ENCODE measurements at regions not wholly inside any gene's neighbourhood (a gene's known extent, or its start where the extent isn't known, plus 50 kb on each side); places are given as distances from the start of the nearest gene placed in this dataset.

DNA sequence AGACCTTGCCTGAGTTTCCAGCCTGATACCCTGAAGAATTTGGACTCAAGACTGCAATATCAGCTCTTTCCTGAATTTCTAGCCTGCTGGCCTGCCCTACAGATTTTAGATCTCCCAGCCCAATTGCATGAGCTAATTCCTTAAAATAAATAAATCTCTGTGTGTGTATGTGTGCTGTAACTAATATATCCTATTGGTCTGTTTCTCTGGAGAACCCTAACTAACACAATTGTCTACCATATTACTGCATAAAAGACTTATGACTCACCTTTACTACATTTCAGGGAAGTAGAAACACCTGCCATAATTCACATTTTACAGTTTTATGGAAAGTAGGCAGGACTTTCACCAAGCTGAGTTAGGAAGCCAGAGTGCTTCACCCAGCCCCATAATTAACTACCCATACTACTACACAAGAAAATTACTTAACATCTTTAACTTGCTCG lies 90.7 kb upstream of the BEND6 start:
- DNase-seq (ENCODE audit: low spot score): no peak

DNA sequence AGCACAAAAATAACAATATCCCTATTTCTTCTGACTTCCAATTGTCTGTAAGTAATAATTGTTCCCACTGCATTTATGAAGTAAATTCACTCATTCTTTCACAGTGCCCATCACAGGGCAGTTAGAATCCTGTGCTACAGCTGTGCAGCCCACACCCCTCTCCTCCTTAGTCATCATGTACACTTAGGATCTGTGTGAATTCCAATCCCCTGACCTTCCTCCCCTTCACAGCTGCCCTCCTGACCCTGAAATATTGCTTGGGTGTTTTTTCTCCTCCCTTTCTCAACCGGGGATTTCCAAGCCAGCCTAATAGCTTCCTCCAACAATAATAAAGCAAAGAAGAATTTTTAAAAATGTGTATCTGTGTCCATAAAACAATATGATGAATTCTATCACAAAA lies 91.5 kb upstream of the BEND6 start:
- DNase-seq (ENCODE audit: low spot score): no peak

DNA sequence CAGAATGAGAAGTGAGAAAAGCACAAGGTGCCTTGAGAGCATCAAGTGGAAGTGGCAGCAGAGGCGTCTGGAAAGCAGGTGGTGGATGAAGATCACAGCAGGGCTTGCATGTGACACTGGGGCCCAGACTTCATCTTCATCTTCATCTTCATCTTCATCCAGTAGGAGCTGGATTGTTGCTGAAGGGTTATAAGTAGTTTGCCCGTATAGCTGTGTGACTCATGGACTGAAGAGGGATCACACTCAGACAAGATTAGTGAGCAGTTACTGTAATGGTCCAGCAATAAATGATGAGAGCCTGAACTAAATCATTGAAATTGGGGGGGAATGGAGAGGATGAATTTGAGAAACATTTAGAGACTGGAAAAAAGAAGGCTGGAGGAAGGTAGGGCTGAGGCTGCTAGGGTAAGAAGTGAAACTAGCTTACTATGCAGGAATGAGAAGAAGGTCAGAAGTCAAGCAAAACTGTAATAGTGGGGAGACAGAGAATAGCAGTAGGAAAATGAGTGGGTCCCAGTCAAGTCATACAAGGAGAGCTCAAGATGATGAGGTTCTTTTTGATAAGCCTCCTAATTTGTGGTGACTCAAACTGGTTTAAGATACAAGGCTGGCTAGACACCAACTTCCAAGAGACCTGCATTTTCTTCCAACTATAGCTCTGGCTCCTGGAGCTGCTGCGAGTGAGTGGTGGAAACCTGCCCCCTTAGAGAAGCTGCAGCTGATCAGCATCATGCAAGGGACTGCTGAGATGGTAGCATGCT lies 92.3 kb upstream of the BEND6 start:
- no peak for DNase-seq (ENCODE audit: low spot score)

DNA sequence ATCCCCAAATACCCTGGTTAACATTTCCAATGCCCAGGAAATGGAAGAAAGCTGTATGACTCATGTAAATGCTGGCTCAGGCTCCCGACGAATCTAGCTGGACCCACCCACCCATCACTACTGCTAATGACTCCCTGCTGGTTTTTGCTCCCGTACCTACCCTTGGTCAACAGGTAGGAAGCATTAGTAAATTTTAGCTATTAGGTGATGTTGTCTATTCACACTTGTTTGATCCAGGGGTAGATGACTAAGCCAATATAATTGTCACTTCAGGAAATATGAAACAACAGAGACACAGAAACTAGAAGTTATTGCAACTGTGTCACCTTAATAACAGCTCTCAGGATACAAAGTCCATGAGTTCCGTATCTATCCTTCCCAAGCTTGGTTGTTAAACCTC lies 94.4 kb upstream of the BEND6 start:
- no peak for DNase-seq (ENCODE audit: low spot score)

DNA sequence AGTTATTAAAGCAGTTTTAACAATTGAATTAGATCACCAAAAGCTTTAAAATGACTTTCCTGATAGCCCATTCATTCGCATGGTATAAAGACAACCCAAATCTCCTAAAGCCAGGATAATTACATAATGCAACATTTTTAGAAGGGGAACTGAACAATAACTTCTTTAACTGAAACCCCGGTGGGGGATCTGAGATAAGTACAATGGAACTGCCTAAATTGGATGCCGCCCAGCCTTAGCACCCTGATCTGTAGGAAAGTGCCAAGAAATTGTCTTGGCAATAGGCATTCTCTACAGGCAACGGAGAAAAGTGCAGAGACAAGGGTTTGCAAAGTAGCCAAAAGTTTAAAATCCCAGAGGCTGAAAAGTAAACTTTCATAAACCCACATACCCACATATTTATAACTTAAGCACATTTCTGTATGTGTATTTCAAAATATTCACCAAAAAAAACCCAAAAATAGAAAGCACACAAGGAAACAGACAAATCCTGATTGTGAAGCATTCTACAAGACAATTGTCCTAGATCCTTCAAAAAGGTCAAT lies 98.8 kb upstream of the BEND6 start:
- no peak for DNase-seq (ENCODE audit: low spot score)

DNA sequence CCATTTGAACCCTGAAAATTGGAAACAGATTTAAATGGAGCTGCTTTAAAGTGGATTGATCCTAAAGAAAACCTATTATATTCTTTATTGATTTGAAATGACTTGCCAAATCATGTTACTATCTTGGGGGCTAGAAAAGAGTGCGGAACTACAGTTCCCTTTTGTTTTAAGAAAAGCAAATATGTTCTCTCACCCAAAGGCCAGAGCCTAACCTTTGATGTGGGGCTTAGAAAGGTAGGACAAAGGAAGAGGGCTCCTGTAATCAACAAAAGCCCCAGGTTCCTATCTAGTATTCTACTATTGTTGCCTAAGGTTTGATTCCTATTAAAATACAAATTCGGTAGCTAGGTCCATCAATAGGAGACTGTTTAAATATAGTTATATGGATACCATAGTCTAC lies 100.8 kb upstream of the BEND6 start:
- DNase-seq (ENCODE audit: low spot score): no peak

DNA sequence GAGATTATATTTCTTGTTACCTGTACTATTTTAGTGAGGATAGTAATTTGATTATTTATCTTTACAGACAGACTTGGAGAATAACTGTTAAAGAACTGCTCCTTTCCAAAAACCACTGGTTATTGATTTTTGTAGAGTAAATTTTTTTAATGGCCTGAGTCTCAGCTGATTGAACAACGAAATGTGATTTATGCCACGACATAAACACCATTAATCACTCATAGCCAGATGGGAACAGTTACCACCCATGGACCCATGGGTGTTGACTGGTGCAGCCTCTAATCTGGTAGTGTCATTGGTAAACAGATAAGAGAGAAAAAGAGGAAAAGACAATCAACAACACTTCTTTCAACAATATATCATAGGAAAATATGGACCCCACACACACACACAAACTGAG lies 101.4 kb upstream of the BEND6 start:
- no peak for DNase-seq (ENCODE audit: low spot score)

DNA sequence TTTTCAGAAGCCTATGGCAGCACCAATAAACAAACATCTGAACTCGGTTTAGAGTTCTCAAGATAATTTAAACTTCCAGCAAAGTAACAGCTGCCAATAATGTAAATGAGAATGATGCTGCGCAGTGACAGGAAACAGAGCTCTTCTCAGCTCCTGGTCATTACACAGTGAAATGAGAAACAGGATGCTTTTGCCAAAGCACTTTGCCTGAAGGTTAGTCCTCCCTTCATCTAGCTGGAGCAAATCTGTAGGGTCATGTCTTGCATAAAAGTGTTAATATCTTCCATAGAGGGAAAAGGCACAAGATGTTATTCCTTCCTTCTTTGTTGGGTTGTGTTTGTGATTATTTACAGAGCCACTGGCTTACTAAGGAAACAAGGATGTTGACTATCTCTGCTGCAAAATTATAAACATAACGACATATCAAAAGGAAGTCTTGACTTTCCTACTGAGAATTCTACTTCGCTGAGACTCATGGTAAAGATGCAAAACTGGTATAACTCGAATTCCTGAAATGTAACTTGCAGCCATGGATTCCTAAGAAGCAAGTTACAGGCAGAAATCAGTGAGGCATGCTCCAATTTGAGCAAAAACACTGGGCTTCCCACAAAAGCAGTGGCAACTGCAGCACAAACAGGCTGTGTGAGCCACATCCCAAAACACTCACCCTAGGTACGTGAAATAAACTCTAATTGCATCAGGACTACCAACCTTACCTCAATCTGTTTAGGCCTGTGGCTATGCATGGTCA lies 102.5 kb upstream of the BEND6 start:
- no peak for DNase-seq (ENCODE audit: low spot score)

DNA sequence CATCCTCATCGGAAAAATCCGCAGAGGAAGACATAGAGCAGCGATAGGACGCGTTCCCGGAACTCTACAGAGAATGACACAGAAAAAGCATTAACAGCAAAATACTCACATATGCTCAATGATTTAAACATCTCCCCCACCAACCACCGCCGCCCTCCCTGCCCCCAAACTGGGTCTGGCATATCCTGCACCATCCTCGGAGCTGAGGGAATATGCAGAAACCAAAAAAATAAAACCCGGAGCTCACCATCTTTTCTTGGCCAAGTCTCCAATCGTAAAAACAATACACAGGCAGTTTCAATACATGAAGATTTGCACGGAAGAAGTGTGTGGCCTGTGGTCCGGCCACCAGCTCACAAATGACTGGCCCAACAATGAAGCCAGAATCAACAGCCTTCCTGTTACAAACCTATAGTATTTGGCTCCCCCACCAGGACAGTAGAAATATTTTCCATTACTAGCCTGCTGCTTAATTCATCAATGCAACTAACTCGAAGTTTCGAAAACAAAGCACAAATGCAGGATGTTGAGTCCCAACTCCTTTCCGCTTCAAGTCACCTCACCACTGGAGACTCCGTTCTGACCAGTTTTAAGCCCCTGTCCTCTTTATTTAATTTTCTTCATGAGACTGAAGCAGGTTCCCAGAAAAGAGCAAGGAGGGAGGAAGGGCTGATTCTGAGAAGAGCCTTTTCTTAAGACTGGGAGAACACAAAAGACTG lies 103.2 kb upstream of the BEND6 start:
- DNase-seq (ENCODE audit: low spot score): peak; percentile 52

DNA sequence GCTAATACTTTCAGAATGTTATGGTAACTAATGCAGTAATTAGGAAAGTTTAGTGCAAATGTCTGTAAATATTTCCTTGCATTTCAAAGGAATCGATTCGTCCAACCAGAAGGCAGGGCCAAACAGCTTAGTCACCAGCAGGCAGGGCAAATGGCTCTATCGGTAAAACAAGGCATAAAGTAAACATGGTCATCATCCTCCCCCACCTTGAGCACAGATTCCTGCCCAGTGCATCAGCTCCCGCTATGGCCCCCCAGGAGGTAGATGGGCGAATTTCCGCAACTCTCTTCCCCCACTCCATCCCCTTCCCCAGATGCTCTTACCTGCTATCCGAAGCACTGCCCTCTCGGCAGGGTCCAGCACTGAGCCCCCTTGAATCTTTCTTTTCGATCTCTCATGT lies 103.8 kb upstream of the BEND6 start:
- DNase-seq (ENCODE audit: low spot score): no peak

DNA sequence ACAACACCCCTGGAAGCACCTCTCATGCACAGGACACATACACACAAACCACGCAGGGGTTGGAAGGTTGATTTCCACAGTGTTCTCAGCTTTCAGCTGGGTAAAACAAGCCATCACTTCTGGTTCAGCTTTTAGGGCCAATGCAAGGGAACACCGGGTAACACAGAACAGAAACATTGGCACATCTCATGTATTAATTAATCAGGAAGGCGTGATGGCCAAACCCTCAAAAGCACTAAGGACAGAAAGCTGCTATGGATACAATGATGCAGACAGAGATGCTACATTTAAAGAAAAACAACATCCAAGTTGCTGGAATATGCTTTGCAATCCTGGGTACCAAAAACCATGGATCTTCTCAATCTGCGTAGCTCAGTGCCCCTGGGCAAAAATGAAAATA lies 104.3 kb upstream of the BEND6 start:
- DNase-seq (ENCODE audit: low spot score): no peak

DNA sequence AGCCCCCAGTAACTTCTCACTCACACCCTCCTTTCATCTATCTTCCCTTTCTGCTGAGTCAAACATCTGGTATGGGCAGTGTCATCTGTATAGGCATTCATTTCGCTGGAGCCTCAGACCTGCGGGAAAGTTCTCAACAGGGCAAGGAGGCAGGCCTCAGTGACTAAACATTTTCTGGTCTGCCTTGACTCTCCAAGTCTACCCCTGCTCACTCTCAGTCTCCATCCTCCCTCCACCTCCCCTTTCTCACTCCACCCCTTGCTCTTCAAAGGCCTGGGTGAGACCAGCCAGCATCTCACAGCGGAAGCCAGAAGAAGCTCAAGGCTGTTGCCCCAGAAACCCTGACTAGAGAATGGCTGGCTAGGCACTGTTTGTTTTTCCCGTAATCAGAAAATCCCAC lies 105.0 kb upstream of the BEND6 start:
- DNase-seq (ENCODE audit: low spot score): no peak

DNA sequence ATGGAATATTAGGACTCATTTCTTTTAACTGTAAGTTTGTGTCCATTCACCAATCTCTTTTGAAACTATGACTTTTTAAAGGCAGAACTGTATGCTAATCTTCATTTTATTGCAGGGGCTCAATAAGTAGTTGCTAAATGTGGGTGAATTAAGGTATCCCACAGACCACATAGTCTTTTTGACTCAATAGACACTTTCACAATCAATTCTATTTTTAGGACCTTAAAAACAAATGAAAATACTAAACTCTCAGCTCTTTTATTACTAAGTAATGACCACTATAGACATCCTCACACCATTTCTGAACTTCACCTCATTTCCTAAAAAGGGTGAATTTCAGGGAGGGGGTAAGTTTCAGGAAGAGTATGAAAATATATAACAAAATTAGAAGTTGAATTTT lies 106.8 kb upstream of the BEND6 start:
- DNase-seq (ENCODE audit: low spot score): no peak

DNA sequence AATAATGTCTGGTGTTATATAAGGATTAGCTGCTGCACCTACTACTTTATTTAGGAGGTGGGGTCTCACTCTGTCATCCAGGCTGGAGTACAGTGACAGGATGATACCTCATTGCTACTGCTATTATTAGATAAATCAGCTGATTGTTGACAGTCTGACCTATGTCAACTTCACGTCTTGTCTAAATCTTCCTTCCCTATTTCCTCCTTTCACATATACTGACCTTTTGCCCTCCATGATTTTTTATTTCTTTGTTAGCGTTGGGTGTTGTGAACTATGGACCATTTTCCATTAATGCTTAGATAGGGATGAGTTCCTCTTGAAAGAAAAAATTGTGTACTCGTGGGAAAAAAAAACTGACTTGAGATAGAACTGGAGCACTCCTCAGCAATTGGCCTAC lies 109.9 kb upstream of the BEND6 start:
- no peak for DNase-seq (ENCODE audit: low spot score)

DNA sequence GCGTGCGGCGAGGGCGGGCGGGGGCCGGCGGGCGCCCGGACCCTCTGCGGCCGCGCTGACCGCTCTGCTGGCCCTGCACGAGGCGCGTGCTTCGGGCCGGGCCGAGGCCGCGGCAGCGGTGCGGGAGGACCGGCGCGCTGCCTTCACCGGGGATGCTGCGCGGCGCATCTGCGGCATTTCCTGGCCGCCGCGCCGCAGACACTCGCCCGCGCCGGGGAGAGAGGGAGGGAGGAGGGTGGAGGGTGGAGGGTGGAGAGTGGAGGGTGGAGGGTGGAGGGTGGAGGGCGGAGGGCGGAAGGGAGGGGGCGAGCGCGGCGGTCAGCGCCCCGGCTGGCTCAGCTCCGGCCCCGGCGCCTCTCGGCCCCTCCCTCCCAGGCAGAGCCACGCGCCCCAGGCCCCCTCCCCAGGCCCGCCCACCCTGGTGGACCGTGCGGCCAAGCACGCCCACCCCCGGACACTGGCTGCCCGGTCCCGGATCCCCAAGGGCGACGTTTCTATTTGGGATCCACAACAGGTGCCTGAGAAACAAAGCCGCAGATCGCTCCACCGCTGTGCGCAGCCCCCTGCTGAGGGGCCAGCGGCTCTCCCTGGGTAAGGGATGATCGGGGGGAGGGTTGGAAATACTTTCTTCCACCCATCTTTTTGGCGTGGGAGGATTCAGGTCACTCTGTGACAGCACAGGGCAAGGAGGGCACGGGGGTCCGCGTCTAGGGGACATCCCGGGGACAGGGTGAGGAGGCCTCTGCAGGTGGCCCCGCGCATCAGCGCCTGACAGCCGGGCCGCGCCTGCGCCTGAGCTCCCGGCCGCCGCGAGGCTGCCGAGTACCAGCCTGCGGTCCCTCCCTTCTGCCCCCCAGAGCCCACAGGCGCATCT lies 111.2 kb upstream of the BEND6 start:
- peak; percentile 83 for DNase-seq (ENCODE audit: low spot score)

DNA sequence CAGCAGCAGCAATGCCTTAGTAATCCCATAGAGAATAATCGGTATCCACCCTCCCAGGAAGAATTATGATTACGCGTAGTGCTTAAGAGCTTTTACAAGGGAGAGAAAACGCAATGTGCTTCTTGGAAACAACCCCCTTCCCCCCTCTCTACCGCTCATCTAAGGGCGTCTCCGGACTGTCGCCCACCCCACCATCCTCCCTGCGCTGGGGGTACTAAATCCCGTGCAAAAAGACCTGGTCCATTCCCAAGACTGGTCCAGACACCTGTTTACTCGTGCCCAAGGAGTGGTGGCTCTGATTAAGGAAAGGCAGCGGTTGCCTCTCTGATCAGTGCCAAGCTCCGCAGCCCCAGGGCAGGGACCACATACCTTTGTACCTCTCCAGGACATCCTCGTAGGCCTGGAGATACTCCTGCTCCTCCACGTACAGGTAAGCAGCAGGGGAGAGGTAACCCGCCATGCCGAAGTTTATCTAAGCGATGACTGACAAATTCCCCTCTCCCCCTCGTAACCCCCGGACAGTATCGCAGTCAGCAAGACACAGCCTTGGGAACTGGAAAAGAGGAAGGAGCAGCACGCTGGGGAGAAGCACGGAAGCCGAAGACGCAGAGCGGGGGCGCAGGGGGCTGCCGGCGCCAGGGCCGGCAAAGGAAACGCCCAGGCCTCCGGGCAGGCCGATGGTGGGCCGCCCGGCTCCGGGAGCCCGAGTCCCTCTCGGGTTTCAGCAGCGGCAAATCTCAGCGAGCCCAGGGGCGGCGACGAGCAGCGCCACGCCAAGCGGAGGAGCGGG lies 112.0 kb upstream of the BEND6 start:
- no peak for DNase-seq (ENCODE audit: low spot score)

DNA sequence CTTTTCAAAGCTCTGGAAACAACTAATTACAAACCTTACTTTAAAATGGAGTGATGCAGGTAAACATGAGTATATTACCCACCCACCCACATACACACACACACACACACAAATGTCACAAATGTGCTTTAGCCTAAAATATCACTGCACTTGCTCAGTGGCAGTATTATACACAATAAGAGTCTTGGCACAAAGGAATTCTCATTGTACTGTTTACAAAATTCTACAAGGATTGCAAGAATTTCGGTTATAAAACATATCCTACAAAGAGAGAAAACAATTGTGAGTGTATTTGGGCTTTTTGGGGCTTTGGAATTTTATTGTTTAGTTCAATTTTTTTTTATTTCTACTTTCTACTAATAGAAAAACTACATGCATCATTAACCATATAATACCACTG lies 113.2 kb upstream of the BEND6 start:
- no peak for DNase-seq (ENCODE audit: low spot score)

DNA sequence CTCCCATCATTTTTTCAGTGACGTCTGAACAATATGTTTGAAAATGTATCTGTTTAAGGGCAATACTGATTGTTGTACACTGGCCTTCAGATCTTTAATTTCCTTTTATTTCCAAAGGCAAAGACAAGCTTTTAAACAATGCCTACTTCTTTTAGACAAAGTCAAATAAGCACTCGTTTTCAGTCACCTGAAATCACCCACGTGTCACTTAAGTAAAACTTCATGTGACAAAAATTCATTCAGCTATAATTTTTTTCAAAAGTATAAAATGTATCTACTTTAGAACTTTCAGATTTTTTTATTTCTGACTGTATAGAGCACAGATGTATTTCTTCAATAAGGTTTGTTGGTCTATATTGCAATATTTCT lies 113.5 kb upstream of the BEND6 start:
- no peak for DNase-seq (ENCODE audit: low spot score)

DNA sequence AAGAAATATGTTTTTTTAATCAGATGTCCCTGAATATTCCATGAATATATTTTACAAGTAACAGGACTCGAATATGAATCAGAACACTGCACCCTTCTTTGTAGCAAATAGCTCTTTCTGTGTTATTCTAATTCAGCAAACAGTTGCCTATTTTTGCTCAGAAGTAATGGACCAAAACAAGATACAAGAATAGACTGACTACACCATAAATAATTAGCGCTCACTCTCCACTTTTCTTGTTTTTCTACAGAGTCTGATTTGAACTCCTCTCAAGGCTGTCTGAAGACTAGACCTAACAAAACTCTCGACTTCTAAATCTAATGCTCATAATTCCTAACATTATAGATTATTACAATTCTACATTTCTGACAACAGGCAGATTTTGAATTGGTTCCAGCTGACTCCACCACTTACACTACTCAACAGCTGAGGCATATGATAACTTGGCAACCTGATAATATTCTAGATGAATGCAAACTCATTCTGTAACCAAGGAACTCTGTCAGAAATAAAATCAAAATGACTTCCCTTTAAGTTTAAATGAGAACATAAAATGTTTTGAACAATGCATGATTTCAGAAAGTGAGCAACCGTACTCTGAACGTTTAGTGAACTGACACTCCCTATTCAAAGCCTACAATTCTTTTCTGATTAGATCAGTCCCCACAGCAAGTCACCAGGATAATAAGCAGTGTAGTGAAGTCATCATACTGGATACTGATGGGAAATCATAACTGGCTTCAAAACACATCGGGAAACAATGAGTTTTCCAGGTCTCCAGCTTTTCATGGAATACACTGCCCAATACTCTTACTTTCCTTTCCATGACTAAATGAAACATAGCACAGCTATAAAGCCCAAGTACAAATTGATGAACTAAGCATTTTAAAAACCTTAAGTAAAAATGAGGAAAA lies 114.2 kb upstream of the BEND6 start:
- DNase-seq (ENCODE audit: low spot score): peak; percentile 70

Measured in hepatic stellate cell (primary cell).